Epithelial cell of proximal tubule (primary cell): ENCODE measurements at regions not wholly inside any gene's neighbourhood (a gene's known extent, or its start where the extent isn't known, plus 50 kb on each side); places are given as distances from the start of the nearest gene placed in this dataset.

ENCODE experiments used
- DNase-seq: peaks from one replicate; pipeline ENCODE4 v3.0.0-alpha.2; 2011; ENCODE audit warnings: low read depth
- H3K4me3 ChIP-seq: 2 replicates; pipeline ENCODE4 v1.5.1; 2011; ENCODE audit warnings: low read depth, mild to moderate bottlenecking, low read length
- CTCF ChIP-seq: conservative IDR thresholded peaks from 2 replicates; pipeline ENCODE4 v1.5.1; 2012; ENCODE audit warnings: low read depth, mild to moderate bottlenecking, low read length

- no peak for DNase-seq
- no peak overlapping the region for H3K4me3 ChIP-seq
- no peak for TF ChIP-seq CTCF
These were observed 96.8 kb upstream of the THUMPD2 start for GRCh38 chr2:39875914-39876267.

GRCh38 chr2:39875182-39875913, 96.3 kb upstream of the THUMPD2 start:
- TF ChIP-seq CTCF, result no peak
- no peak overlapping the region for H3K4me3 ChIP-seq
- peak; percentile 50 for DNase-seq

- no peak for DNase-seq
- no peak for TF ChIP-seq CTCF
- no peak overlapping the region for H3K4me3 ChIP-seq
These were observed 95.2 kb upstream of the THUMPD2 start for GRCh38 chr2:39874236-39874635.

GRCh38 chr2:39873586-39873985, 94.5 kb upstream of the THUMPD2 start:
- DNase-seq, result no peak
- H3K4me3 ChIP-seq, result no peak overlapping the region
- no peak for TF ChIP-seq CTCF

GRCh38 chr2:39872748-39873147, 93.7 kb upstream of the THUMPD2 start:
- DNase-seq, result no peak
- no peak for TF ChIP-seq CTCF
- H3K4me3 ChIP-seq, result no peak overlapping the region

- H3K4me3 ChIP-seq, result no peak overlapping the region
- DNase-seq, result no peak
- no peak for TF ChIP-seq CTCF
These were observed 92.3 kb upstream of the THUMPD2 start for GRCh38 chr2:39871291-39871761.

GRCh38 chr2:39870871-39871270, 91.8 kb upstream of the THUMPD2 start:
- no peak for TF ChIP-seq CTCF
- H3K4me3 ChIP-seq, result no peak overlapping the region
- no peak for DNase-seq
